ENCODE measurements at regions not wholly inside any gene's neighbourhood (a gene's known extent, or its start where the extent isn't known, plus 50 kb on each side); places are given as distances from the start of the nearest gene placed in this dataset.
"Not testable (repeated sequence)": the region's sequence is repeated elsewhere in the genome, so short reads cannot be mapped to it uniquely, and the experiment has no call there.

DNA sequence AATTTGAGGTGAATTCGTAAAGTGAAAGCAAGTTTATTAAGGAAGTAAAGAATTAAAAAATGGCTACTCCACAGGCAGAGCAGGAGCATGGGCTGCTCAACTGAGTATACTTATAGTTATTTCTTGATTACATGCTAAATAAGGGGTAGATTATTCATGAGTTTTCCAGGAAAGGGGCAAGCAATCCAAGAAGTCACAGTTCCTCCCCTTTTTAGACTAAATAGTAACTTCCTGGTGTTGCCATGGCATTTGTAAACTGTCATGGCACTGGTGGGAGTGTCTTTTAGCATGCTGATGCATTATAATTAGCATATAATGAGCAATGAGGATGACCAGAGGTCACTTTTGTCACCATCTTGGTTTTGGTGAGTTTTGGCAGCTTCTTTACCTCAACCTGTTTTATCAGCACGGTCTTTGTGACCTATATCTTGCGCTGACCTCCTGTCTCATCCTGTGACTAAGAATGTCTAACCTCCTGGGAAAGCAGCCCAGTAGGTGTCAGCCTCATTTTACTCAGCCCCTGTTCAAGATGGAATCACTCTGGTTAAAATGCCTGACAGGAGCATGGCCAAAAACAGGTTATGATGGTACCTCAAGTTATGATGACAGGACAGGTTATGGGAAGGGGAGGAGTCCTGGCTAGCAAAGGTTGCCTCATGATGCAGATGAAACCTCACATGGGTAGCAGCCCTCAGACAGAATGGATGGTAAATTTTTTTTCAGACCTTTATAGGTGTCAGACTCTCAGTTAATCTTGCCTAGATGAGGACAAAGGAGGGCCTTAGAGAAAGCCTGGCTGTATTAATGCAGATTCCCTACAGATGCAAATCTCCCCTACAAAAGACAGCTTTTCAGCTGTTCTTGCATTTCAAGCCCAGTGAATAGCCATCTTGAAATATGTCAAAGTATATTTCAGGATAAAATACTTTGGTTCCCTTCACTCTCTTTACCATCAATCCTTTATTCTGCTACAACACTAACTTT is 49.7 kb downstream of the SIPA1L2 start:
- FAIRE-seq: no peak
- no peak for DNase-seq (ENCODE audit: insufficient read length, low spot score)
- no peak for TF ChIP-seq POLR2A (IDR thresholded peaks at IDR 0.05; ENCODE audit: low read depth, low read length)

- FAIRE-seq: no peak
- no peak for DNase-seq (ENCODE audit: insufficient read length, low spot score)
- TF ChIP-seq POLR2A (IDR thresholded peaks at IDR 0.05; ENCODE audit: low read depth, low read length): no peak
These were observed 50.5 kb downstream of the SIPA1L2 start for GRCh38 chr1:232579466-232579865.

DNA sequence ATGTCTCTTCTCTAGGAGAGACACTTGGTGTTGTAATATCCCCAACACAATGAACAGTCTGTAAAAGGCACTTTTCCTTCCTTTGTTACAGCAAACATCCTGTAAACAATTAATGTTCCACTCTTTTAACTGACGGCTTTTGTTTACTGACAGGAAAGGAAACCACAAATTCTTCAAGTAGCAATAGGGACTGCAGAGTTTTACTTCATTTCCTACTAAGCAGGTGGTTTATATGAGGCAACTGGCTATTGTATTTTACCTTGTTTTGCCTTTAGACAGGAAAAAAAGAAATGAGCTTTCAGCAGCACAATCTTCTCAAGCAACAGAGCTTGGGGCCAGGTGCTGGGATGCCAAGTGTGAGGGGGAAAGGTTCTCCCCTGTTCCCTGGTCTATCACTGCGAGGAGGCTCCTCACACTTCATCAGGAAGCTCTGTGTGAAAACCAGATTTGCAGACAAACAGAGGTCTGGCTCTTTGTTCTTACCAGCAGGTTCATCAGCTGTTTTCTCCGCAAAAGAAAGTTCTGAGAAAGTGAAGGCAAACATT is 51.2 kb downstream of the SIPA1L2 start:
- TF ChIP-seq POLR2A (IDR thresholded peaks at IDR 0.05; ENCODE audit: low read depth, low read length): no peak
- no peak for DNase-seq (ENCODE audit: insufficient read length, low spot score)
- no peak for FAIRE-seq

DNA sequence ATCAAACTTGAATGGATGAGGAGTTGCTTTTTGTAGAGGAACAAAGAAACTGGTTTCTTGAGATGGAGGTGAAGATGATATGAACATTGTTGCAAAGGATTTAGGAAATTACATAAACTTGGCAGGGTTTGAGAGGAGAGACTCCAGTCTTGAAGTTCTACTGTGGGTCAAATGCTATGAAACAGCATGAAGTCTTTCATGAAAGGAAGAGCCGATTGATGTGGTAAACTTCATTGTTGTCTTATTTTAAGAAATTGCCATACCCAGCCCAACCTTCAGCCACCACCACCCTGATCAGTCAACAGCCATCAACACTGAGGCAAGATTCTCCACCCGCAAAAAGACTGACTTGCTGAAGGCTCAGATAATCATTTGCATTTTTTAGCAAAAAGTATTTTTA is 52.2 kb downstream of the SIPA1L2 start:
- FAIRE-seq (no peak), DNase-seq (ENCODE audit: insufficient read length, low spot score) (no peak)
- no peak for TF ChIP-seq POLR2A (IDR thresholded peaks at IDR 0.05; ENCODE audit: low read depth, low read length)

GRCh38 chr1:232576537-232576936 is 53.4 kb downstream of the SIPA1L2 start:
- no peak for TF ChIP-seq POLR2A (IDR thresholded peaks at IDR 0.05; ENCODE audit: low read depth, low read length)
- DNase-seq (ENCODE audit: insufficient read length, low spot score) (no peak), FAIRE-seq (no peak)

GRCh38 chr1:232575763-232576040 is 54.2 kb downstream of the SIPA1L2 start:
- TF ChIP-seq POLR2A (IDR thresholded peaks at IDR 0.05; ENCODE audit: low read depth, low read length): no peak
- FAIRE-seq (no peak), DNase-seq (ENCODE audit: insufficient read length, low spot score) (no peak)

GRCh38 chr1:232574889-232575762 is 54.8 kb downstream of the SIPA1L2 start:
- DNase-seq (ENCODE audit: insufficient read length, low spot score) (no peak), FAIRE-seq (no peak)
- no peak for TF ChIP-seq POLR2A (IDR thresholded peaks at IDR 0.05; ENCODE audit: low read depth, low read length)

GRCh38 chr1:232574077-232574476 is 55.9 kb downstream of the SIPA1L2 start:
- FAIRE-seq (no peak), DNase-seq (ENCODE audit: insufficient read length, low spot score) (no peak)
- TF ChIP-seq POLR2A (IDR thresholded peaks at IDR 0.05; ENCODE audit: low read depth, low read length): no peak

DNA sequence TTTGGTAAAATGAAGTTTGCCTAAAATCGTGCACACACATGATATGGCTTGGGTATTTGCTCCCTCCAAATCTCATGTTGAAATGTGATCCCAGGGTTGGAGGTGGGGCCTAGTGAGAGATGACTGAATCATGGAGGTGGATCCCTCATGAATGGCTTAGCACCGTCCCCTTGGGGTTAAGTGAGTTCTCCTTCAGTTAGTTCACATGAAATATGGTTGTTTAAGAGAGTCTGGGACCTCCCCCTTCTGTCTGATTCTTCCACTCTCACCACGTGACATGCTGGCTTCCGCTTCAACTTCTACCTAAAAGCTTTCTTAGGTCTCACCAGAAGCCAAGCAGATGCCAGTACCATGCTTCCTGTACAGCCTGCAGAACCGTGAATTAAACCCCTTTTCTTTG is 58.4 kb downstream of the SIPA1L2 start:
- FAIRE-seq (no peak), DNase-seq (ENCODE audit: insufficient read length, low spot score) (no peak)
- no peak for TF ChIP-seq POLR2A (IDR thresholded peaks at IDR 0.05; ENCODE audit: low read depth, low read length)

DNA sequence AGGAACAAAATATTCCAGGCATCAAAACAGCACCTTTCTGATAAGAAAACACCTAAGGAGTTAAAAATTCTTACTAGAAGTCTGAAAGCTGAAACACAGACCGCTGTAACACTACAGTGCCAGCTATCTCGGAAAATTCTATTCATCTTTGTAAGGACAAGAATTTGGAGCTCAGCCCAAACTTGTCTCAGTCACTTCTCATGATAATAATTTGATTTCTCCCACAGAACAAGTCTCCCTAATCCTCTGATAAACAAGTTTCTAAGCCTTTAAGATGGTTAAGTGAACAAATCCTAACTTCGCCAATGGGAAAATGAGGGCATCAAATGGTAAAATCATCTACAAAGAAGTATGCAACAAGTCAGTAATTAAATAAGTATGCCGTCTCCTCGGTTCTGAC is 59.9 kb downstream of the SIPA1L2 start:
- DNase-seq (ENCODE audit: insufficient read length, low spot score): no peak
- FAIRE-seq: no peak
- no peak for TF ChIP-seq POLR2A (IDR thresholded peaks at IDR 0.05; ENCODE audit: low read depth, low read length)

DNA sequence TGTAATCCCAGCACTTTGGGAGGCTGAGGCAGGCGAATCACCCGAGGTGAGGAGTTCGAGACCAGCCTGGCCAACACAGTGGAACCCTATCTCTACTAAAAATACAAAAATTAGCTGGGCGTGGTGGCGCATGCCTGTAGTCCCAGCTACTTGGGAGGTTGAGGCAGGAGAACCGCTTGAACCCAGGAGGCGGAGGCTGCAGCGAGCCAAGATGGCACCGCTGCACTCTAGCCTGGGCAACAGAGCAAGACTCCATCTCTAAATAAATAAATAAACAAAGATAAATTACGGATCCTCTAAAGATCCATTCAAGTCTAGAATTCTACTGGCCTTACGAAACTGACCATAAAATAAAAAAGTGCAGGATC is 60.4 kb downstream of the SIPA1L2 start:
- not testable (repeated sequence) for DNase-seq (ENCODE audit: insufficient read length, low spot score); FAIRE-seq

DNA sequence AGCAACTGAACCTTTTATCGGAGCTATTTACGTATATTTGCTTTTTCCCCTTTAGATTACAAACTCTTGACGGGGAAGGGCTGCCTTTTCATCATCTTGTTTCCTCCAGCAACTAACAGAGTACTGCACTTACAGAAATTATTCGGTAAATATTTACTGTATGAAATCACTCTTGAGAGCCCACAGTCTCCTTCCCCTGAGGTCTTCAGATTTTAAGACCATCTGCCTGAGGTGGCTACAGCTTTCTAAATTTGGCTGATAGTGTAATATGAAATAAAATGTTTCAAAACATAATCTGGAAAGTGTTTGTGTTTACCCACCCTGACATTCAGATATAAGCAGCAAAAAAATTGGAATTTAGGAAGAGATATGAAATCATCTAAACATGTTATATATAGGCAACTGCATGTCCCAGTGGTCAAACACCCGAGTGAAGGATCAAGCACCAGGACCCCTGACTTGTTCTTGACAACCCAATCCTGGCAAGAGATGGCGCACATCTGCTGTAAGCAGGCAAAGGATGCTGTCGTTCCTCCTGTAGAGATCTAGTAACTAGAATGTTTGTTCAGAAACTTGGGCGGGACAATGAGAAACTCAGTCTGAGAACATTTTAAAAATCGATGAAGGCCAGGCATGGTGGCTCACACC is 60.9 kb downstream of the SIPA1L2 start:
- no peak for DNase-seq (ENCODE audit: insufficient read length, low spot score)
- TF ChIP-seq POLR2A (IDR thresholded peaks at IDR 0.05; ENCODE audit: low read depth, low read length): no peak
- FAIRE-seq: no peak

GRCh38 chr1:232568331-232568852 is 61.5 kb downstream of the SIPA1L2 start:
- no peak for FAIRE-seq
- no peak for DNase-seq (ENCODE audit: insufficient read length, low spot score)
- no peak for TF ChIP-seq POLR2A (IDR thresholded peaks at IDR 0.05; ENCODE audit: low read depth, low read length)

GRCh38 chr1:232566093-232566492 is 63.8 kb downstream of the SIPA1L2 start:
- FAIRE-seq (no peak), DNase-seq (ENCODE audit: insufficient read length, low spot score) (no peak)
- TF ChIP-seq POLR2A (IDR thresholded peaks at IDR 0.05; ENCODE audit: low read depth, low read length): no peak

Measured in H54 (cell line).